Tibial nerve (tissue), 3 donors: ENCODE measurements at regions not wholly inside any gene's neighbourhood (a gene's known extent, or its start where the extent isn't known, plus 50 kb on each side); places are given as distances from the start of the nearest gene placed in this dataset.

Experiments used
- EP300 ChIP-seq, 2 donors: sonication (generic); formaldehyde crosslinking; IDR thresholded peaks; one replicate each; pipeline ENCODE4 v1.6.1; 2017; ENCODE audit warnings: antibody characterized with exemption in 2 of 2, mild to moderate bottlenecking in 1 of 2
- POLR2A ChIP-seq, 2 donors: fragments of 450-650 bp; IDR thresholded peaks; one replicate each; pipeline ENCODE4 v1.6.1; 2017; ENCODE audit warnings: antibody characterized with exemption in 2 of 2, mild to moderate bottlenecking in 2 of 2, moderate library complexity in 2 of 2

DNA sequence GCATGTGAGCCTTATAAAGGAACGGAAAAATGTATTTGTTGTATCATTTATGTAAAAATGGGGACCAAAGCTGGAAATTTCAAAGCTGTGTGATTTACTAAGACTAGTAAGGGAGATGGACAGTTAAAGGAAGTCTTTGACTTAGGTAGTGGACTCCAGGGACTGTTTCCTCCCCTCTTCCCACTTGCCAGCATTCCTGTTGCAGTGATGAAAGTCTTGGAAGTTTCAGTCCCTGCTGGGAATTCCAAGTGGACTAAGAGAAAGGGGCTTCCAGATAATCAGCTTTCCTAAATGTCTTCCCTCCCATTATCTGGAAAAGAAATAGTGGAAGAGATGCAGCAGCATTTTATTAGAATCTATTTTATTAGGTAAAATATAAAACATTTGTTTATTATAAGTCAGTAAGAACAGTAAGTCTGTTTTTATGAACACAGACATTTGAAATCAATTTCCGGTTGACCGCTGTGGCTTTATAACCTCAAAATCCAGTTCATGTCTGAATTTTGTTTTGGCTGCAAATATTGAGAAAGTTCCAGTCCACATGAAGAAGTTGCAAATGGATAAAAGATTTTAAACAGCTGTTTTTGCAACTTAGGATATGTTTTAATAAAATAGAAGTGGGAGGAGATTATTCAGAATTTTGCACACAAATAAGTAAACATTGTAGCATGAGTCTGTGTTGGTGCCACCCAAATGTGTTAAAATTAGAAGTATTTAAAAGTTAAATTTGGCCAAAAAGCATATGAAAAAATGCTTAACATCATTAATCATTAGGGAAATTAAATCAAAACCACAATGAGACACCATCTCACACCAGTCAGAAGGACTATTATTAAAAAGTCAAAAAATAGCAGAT is 141.8 kb downstream of the IL20RB start:
- TF ChIP-seq EP300 (IDR thresholded peaks at IDR 0.05) (no peak), POLR2A (IDR thresholded peaks at IDR 0.05) (no peak)
